DMS153 (cell line): ENCODE measurements at regions not wholly inside any gene's neighbourhood (a gene's known extent, or its start where the extent isn't known, plus 50 kb on each side); places are given as distances from the start of the nearest gene placed in this dataset.
A peak's percentile ranks its signal among the peaks of the same experiment; 100 is the strongest.
"Not testable (repeated sequence)": the region's sequence is repeated elsewhere in the genome, so short reads cannot be mapped to it uniquely, and the experiment has no call there.

ENCODE experiments used
- DNase-seq: peaks from one replicate; lab custom pipeline; 2025; lab: John Stamatoyannopoulos, UW

GRCh38 chrX:18003876-18004275, 142.8 kb upstream of the RAI2 start:
- DNase-seq: no peak

GRCh38 chrX:18002791-18003190, 141.7 kb upstream of the RAI2 start:
- DNase-seq: no peak

GRCh38 chrX:17994429-17994828, 133.3 kb upstream of the RAI2 start:
- DNase-seq: no peak

GRCh38 chrX:17993062-17993461, 132.0 kb upstream of the RAI2 start:
- no peak for DNase-seq

- DNase-seq: no peak
Observed at GRCh38 chrX:17990532-17990931, 129.4 kb upstream of the RAI2 start.

- no peak for DNase-seq
Observed at GRCh38 chrX:17987783-17988182, 126.7 kb upstream of the RAI2 start.

- no peak for DNase-seq
Observed at GRCh38 chrX:17986977-17987376, 125.9 kb upstream of the RAI2 start.

- DNase-seq: no peak
Observed at GRCh38 chrX:17986440-17986839, 125.3 kb upstream of the RAI2 start.

GRCh38 chrX:17984415-17984814, 123.3 kb upstream of the RAI2 start:
- DNase-seq: no peak

- no peak for DNase-seq
Observed at GRCh38 chrX:17983389-17983788, 122.3 kb upstream of the RAI2 start.

- no peak for DNase-seq
Observed at GRCh38 chrX:17977696-17978095, 116.6 kb upstream of the RAI2 start.

GRCh38 chrX:17976955-17977354, 115.9 kb upstream of the RAI2 start:
- DNase-seq: no peak

- not testable (repeated sequence) for DNase-seq
Observed at GRCh38 chrX:17975349-17975748, 114.3 kb upstream of the RAI2 start.

- DNase-seq: no peak
Observed at GRCh38 chrX:17968367-17968766, 107.3 kb upstream of the RAI2 start.

GRCh38 chrX:17967888-17968287, 106.8 kb upstream of the RAI2 start:
- DNase-seq: peak; percentile 87

- no peak for DNase-seq
Observed at GRCh38 chrX:17964871-17965270, 103.8 kb upstream of the RAI2 start.

GRCh38 chrX:17960891-17961290, 99.8 kb upstream of the RAI2 start:
- no peak for DNase-seq

GRCh38 chrX:17944833-17945497, 83.9 kb upstream of the RAI2 start:
- DNase-seq: no peak

GRCh38 chrX:17941171-17941570, 80.1 kb upstream of the RAI2 start:
- DNase-seq: not testable (repeated sequence)

- no peak for DNase-seq
Observed at GRCh38 chrX:17939724-17940123, 78.6 kb upstream of the RAI2 start.

GRCh38 chrX:17933856-17934255, 72.8 kb upstream of the RAI2 start:
- no peak for DNase-seq

GRCh38 chrX:17932781-17933180, 71.7 kb upstream of the RAI2 start:
- no peak for DNase-seq

- DNase-seq: no peak
Observed at GRCh38 chrX:17931855-17932254, 70.8 kb upstream of the RAI2 start.

- DNase-seq: no peak
Observed at GRCh38 chrX:17930850-17931249, 69.8 kb upstream of the RAI2 start.

GRCh38 chrX:17923546-17923945, 62.4 kb upstream of the RAI2 start:
- peak; percentile 23 for DNase-seq
